Activated naive CD4-positive, alpha-beta T cell treated with anti-CD3 and anti-CD28 coated beads, Interleukin-2, amount 10 ng/mL, durations not matched to agents 7 days and 5 days (primary cell): ENCODE measurements at regions not wholly inside any gene's neighbourhood (a gene's known extent, or its start where the extent isn't known, plus 50 kb on each side); places are given as distances from the start of the nearest gene placed in this dataset.

Experiments used
- CTCF ChIA-PET: fragments of 350-600 bp; sonication (Branson Sonifier 250); formaldehyde crosslinking; loops from one replicate; lab custom pipeline; 2021; ENCODE audit warnings: antibody characterized with exemption; lab: Charles Lee
- DNase-seq: peaks from one replicate; pipeline ENCODE4 v3.0.0-alpha.2; 2020
- H3K27ac Mint-ChIP-seq: one replicate; pipeline ENCODE4 v1.8.0; 2021; ENCODE audit warnings: mild to moderate bottlenecking, moderate library complexity, mixed read lengths
- H3K27me3 Mint-ChIP-seq: one replicate; pipeline ENCODE4 v1.8.0; 2021; ENCODE audit warnings: mild to moderate bottlenecking, mixed read lengths
- H3K36me3 Mint-ChIP-seq: one replicate; pipeline ENCODE4 v1.8.0; 2021; ENCODE audit warnings: mixed read lengths
- H3K4me1 Mint-ChIP-seq: one replicate; pipeline ENCODE4 v1.8.0; 2021; ENCODE audit warnings: mixed read lengths
- H3K4me3 Mint-ChIP-seq: one replicate; pipeline ENCODE4 v1.8.0; 2021; ENCODE audit warnings: mild to moderate bottlenecking, moderate library complexity, mixed read lengths
- H3K9me3 Mint-ChIP-seq: one replicate; pipeline ENCODE4 v1.8.0; 2021; ENCODE audit warnings: mixed read lengths

- Mint-ChIP-seq H3K4me3 (no peak overlapping the region), H3K9me3 (peaks cover 5% of the 10 kb centered on the region), H3K27ac (no peak overlapping the region), H3K4me1 (no peaks in the 10 kb centered on the region), H3K36me3 (no peaks in the 10 kb centered on the region), H3K27me3 (no peaks in the 10 kb centered on the region)
- DNase-seq = no peak
- CTCF ChIA-PET = no interaction called here
These were observed 186.6 kb upstream of the OPRM1 start for GRCh38 chr6:153852481-153852880.

GRCh38 chr6:153852034-153852433 is 187.0 kb upstream of the OPRM1 start:
- H3K9me3 Mint-ChIP-seq = peaks cover 5% of the 10 kb centered on the region
- no peaks in the 10 kb centered on the region for H3K36me3 Mint-ChIP-seq
- H3K27me3 Mint-ChIP-seq = no peaks in the 10 kb centered on the region
- no peak overlapping the region for H3K27ac Mint-ChIP-seq
- DNase-seq = no peak
- CTCF ChIA-PET = no interaction called here
- no peak overlapping the region for H3K4me3 Mint-ChIP-seq
- no peaks in the 10 kb centered on the region for H3K4me1 Mint-ChIP-seq

- H3K4me3 Mint-ChIP-seq = no peak overlapping the region
- CTCF ChIA-PET = interaction anchor here (0.8 kb wide), 1 partner anchor 13 kb away, joined by 3 read pairs; no protein-coding TSS in a partner anchor
- no peaks in the 10 kb centered on the region for H3K4me1 Mint-ChIP-seq
- no peaks in the 10 kb centered on the region for H3K9me3 Mint-ChIP-seq
- no peaks in the 10 kb centered on the region for H3K36me3 Mint-ChIP-seq
- no peaks in the 10 kb centered on the region for H3K27me3 Mint-ChIP-seq
- no peak overlapping the region for H3K27ac Mint-ChIP-seq
- no peak for DNase-seq
These were observed 189.8 kb upstream of the OPRM1 start for GRCh38 chr6:153849072-153849779.

GRCh38 chr6:153843420-153843819 is 195.6 kb upstream of the OPRM1 start:
- no peaks in the 10 kb centered on the region for H3K36me3 Mint-ChIP-seq
- H3K9me3 Mint-ChIP-seq = no peaks in the 10 kb centered on the region
- H3K4me3 Mint-ChIP-seq = no peak overlapping the region
- H3K27me3 Mint-ChIP-seq = peaks cover 4% of the 10 kb centered on the region
- DNase-seq = no peak
- H3K27ac Mint-ChIP-seq = no peak overlapping the region
- H3K4me1 Mint-ChIP-seq = no peaks in the 10 kb centered on the region
- CTCF ChIA-PET = no interaction called here

GRCh38 chr6:153842491-153842890 is 196.5 kb upstream of the OPRM1 start:
- H3K27ac Mint-ChIP-seq = no peak overlapping the region
- DNase-seq = no peak
- H3K36me3 Mint-ChIP-seq = no peaks in the 10 kb centered on the region
- H3K9me3 Mint-ChIP-seq = no peaks in the 10 kb centered on the region
- H3K4me1 Mint-ChIP-seq = no peaks in the 10 kb centered on the region
- peaks cover 4% of the 10 kb centered on the region for H3K27me3 Mint-ChIP-seq
- CTCF ChIA-PET = no interaction called here
- H3K4me3 Mint-ChIP-seq = no peak overlapping the region

- Mint-ChIP-seq H3K4me1 (no peaks in the 10 kb centered on the region), H3K36me3 (no peaks in the 10 kb centered on the region), H3K9me3 (no peaks in the 10 kb centered on the region), H3K27ac (no peak overlapping the region), H3K4me3 (no peak overlapping the region), H3K27me3 (peaks cover 4% of the 10 kb centered on the region)
- DNase-seq = no peak
- CTCF ChIA-PET = no interaction called here
These were observed 198.8 kb upstream of the OPRM1 start for GRCh38 chr6:153840039-153840850.

GRCh38 chr6:153832543-153832942 is 206.5 kb upstream of the OPRM1 start:
- Mint-ChIP-seq H3K9me3 (no peaks in the 10 kb centered on the region), H3K4me1 (no peaks in the 10 kb centered on the region), H3K4me3 (no peak overlapping the region), H3K36me3 (no peaks in the 10 kb centered on the region), H3K27ac (no peak overlapping the region), H3K27me3 (no peaks in the 10 kb centered on the region)
- no peak for DNase-seq
- CTCF ChIA-PET = no interaction called here

GRCh38 chr6:153831350-153832078 is 207.5 kb upstream of the OPRM1 start:
- Mint-ChIP-seq H3K4me1 (no peaks in the 10 kb centered on the region), H3K36me3 (no peaks in the 10 kb centered on the region), H3K27ac (no peak overlapping the region), H3K4me3 (no peak overlapping the region), H3K27me3 (no peaks in the 10 kb centered on the region), H3K9me3 (no peaks in the 10 kb centered on the region)
- CTCF ChIA-PET = no interaction called here
- DNase-seq = no peak

GRCh38 chr6:153817173-153817572 is 221.9 kb upstream of the OPRM1 start:
- Mint-ChIP-seq H3K27me3 (no peaks in the 10 kb centered on the region), H3K4me3 (no peak overlapping the region), H3K4me1 (no peaks in the 10 kb centered on the region), H3K27ac (no peak overlapping the region), H3K36me3 (no peaks in the 10 kb centered on the region), H3K9me3 (peaks cover 3% of the 10 kb centered on the region)
- no peak for DNase-seq
- CTCF ChIA-PET = no interaction called here

GRCh38 chr6:153816366-153816765 is 222.7 kb upstream of the OPRM1 start:
- Mint-ChIP-seq H3K4me1 (no peaks in the 10 kb centered on the region), H3K27ac (no peak overlapping the region), H3K36me3 (no peaks in the 10 kb centered on the region), H3K4me3 (no peak overlapping the region), H3K27me3 (no peaks in the 10 kb centered on the region), H3K9me3 (peaks cover 3% of the 10 kb centered on the region)
- no peak for DNase-seq
- CTCF ChIA-PET = no interaction called here

GRCh38 chr6:153814136-153814535 is 224.9 kb upstream of the OPRM1 start:
- H3K4me1 Mint-ChIP-seq = no peaks in the 10 kb centered on the region
- H3K9me3 Mint-ChIP-seq = peaks cover 3% of the 10 kb centered on the region
- no peaks in the 10 kb centered on the region for H3K36me3 Mint-ChIP-seq
- DNase-seq = no peak
- no peak overlapping the region for H3K4me3 Mint-ChIP-seq
- H3K27ac Mint-ChIP-seq = no peak overlapping the region
- CTCF ChIA-PET = interaction anchor here (1.1 kb wide), 1 partner anchor 16 kb away, joined by 4 read pairs; no protein-coding TSS in a partner anchor
- H3K27me3 Mint-ChIP-seq = no peaks in the 10 kb centered on the region

GRCh38 chr6:153804755-153805330 is 234.2 kb upstream of the OPRM1 start:
- no peak overlapping the region for H3K4me3 Mint-ChIP-seq
- no peaks in the 10 kb centered on the region for H3K9me3 Mint-ChIP-seq
- CTCF ChIA-PET = no interaction called here
- H3K27me3 Mint-ChIP-seq = no peaks in the 10 kb centered on the region
- DNase-seq = no peak
- no peaks in the 10 kb centered on the region for H3K36me3 Mint-ChIP-seq
- H3K27ac Mint-ChIP-seq = no peak overlapping the region
- H3K4me1 Mint-ChIP-seq = no peaks in the 10 kb centered on the region

GRCh38 chr6:153801917-153802316 is 237.1 kb upstream of the OPRM1 start:
- Mint-ChIP-seq H3K9me3 (no peaks in the 10 kb centered on the region), H3K4me1 (no peaks in the 10 kb centered on the region), H3K27ac (no peak overlapping the region), H3K36me3 (no peaks in the 10 kb centered on the region), H3K4me3 (no peak overlapping the region), H3K27me3 (no peaks in the 10 kb centered on the region)
- no peak for DNase-seq
- CTCF ChIA-PET = no interaction called here

GRCh38 chr6:153800580-153801188 is 238.4 kb upstream of the OPRM1 start:
- no peaks in the 10 kb centered on the region for H3K9me3 Mint-ChIP-seq
- no peak overlapping the region for H3K4me3 Mint-ChIP-seq
- CTCF ChIA-PET = no interaction called here
- H3K36me3 Mint-ChIP-seq = no peaks in the 10 kb centered on the region
- no peak overlapping the region for H3K27ac Mint-ChIP-seq
- H3K4me1 Mint-ChIP-seq = no peaks in the 10 kb centered on the region
- DNase-seq = no peak
- no peaks in the 10 kb centered on the region for H3K27me3 Mint-ChIP-seq
